Panc1 (cell line): ENCODE measurements at regions not wholly inside any gene's neighbourhood (a gene's known extent, or its start where the extent isn't known, plus 50 kb on each side); places are given as distances from the start of the nearest gene placed in this dataset.

ENCODE experiments used
- ATAC-seq: fragments of 200-7000 bp; cut with Tn5 transposase; 2 replicates; pipeline ENCODE4 v1.9.1; 2020; ENCODE audit warnings: mild to moderate bottlenecking, moderate library complexity
- BruUV-seq: library from RNA; stranded (reverse); fragments of 400-500 nt; replicated peaks from 2 replicates; lab custom pipeline; 2021; lab: Mats Ljungman, UMichigan
- CTCF ChIA-PET: fragments of 300-600 bp; sonication (Branson Sonifier 250); formaldehyde crosslinking; loops from one replicate; lab custom pipeline; 2022; ENCODE audit warnings: antibody characterized with exemption; lab: Charles Lee
- POLR2A ChIA-PET: fragments of 300-600 bp; sonication (Branson Sonifier 250); formaldehyde crosslinking; loops from one replicate; lab custom pipeline; 2022; ENCODE audit warnings: antibody characterized with exemption; lab: Charles Lee
- DNase-seq: peaks from one replicate; pipeline ENCODE4 v3.0.0-alpha.2; 2010; ENCODE audit warnings: low read depth, low spot score
- H3K27ac ChIP-seq: 2 replicates; pipeline ENCODE4 v1.5.1; 2011; ENCODE audit warnings: mild to moderate bottlenecking, low read length, inconsistent platforms
- H3K27me3 ChIP-seq: fragments of 200-500 bp; sonication (Bioruptor generic); 2 replicates; pipeline ENCODE4 v1.6.0; 2014; ENCODE audit warnings: low read length, inconsistent platforms; ENCODE audit not compliant: control insufficient read depth, insufficient read depth
- H3K36me3 ChIP-seq: fragments of 200-500 bp; sonication (Bioruptor generic); 2 replicates; pipeline ENCODE4 v1.5.1; 2014; ENCODE audit warnings: inconsistent platforms, mild to moderate bottlenecking, low read length, moderate library complexity; ENCODE audit not compliant: control insufficient read depth, insufficient read depth
- H3K4me1 ChIP-seq: 2 replicates; pipeline ENCODE4 v1.5.1; 2011; ENCODE audit warnings: inconsistent platforms, mild to moderate bottlenecking, low read length, moderate library complexity; ENCODE audit not compliant: control insufficient read depth, insufficient read depth
- H3K4me3 ChIP-seq, 2 experiments: 2 replicates each; pipeline ENCODE4 v1.5.1; 2011 to 2012; ENCODE audit warnings: low read depth in 2 of 2, low read length in 2 of 2, mild to moderate bottlenecking in 2 of 2, inconsistent platforms in 1 of 2, moderate library complexity in 1 of 2
- H3K9me3 ChIP-seq: fragments of 200-500 bp; sonication (Bioruptor generic); 2 replicates; pipeline ENCODE4 v1.5.1; 2014; ENCODE audit warnings: low read depth, mild to moderate bottlenecking, inconsistent platforms, low read length, moderate library complexity; ENCODE audit not compliant: control insufficient read depth, insufficient read depth
- POLR2AphosphoS5 ChIP-seq: IDR thresholded peaks from 2 replicates; pipeline ENCODE4 v1.6.1; 2012; ENCODE audit warnings: mild to moderate bottlenecking, low read depth, low read length, moderate library complexity
- SIN3A ChIP-seq: IDR thresholded peaks from 2 replicates; pipeline ENCODE4 v1.6.1; 2012; ENCODE audit warnings: low read depth, mild to moderate bottlenecking, low read length, moderate library complexity, borderline replicate concordance; ENCODE audit not compliant: insufficient read depth
- TCF7L2 ChIP-seq: IDR thresholded peaks from 2 replicates; pipeline ENCODE4 v1.6.1; 2011; ENCODE audit warnings: mild to moderate bottlenecking, low read depth, low read length, inconsistent platforms
- in situ Hi-C: cut with HindIII; loops from 2 replicates; pipeline ENCODE4 v1.10.0; 2016; ENCODE audit warnings: low sequenced_read_pairs, low pct_unique_long_range_greater_than_20kb
- intact Hi-C: fragments of 100-400 bp; cut with micrococcal nuclease; formaldehyde crosslinking; loops from one replicate; pipeline ENCODE4 v1.10.0; 2022; ENCODE audit not compliant: unreplicated experiment
- TF ChIP-seq, protein P1 (sequence below): fragments of 450-650 bp; IDR thresholded peaks from 2 replicates; pipeline ENCODE4 v1.5.1; 2017; ENCODE audit warnings: mild to moderate bottlenecking
- TF ChIP-seq, protein P2 (sequence below), 2 experiments: IDR thresholded peaks; 2 replicates each; pipeline ENCODE4 v1.6.1; 2011 to 2012; ENCODE audit warnings: low read depth in 2 of 2, control low read depth in 1 of 2, low read length in 1 of 2, mild to moderate bottlenecking in 1 of 2, moderate library complexity in 1 of 2; ENCODE audit not compliant: insufficient read depth in 1 of 2

DNA sequence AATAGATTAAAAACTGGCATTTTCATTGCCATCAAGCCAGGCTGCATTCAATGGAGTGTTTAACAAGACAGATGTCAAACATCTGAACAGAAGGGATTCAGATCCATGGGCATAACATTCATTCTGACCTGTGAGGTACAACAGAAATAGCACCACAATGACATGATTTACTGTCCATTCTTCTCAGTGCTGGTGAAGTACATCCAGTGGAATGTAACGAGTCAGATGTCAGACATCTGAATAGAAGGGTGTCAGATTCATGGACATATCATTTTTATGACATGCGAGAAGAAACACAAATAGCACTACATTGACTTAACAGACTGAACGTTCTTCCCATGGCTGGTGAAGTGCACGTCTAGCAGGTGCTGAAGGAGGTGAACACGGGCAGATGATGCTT, 186.4 kb downstream of the PPP4R3C start:
- Histone ChIP-seq H3K4me1 (no peaks in the 10 kb centered on the region), H3K27ac (no peak overlapping the region), H3K27me3 (no peaks in the 10 kb centered on the region), H3K9me3 (no peaks in the 10 kb centered on the region), H3K4me3 (no peak overlapping the region), H3K36me3 (no peaks in the 10 kb centered on the region)
- ChIA-PET POLR2A (no interaction called here), CTCF (no interaction called here)
- ATAC-seq, result no peak
- no peak for TF ChIP-seq POLR2AphosphoS5
- TF ChIP-seq SIN3A, result no peak
- no peak for TF ChIP-seq TCF7L2
- TF ChIP-seq, protein P1, sequence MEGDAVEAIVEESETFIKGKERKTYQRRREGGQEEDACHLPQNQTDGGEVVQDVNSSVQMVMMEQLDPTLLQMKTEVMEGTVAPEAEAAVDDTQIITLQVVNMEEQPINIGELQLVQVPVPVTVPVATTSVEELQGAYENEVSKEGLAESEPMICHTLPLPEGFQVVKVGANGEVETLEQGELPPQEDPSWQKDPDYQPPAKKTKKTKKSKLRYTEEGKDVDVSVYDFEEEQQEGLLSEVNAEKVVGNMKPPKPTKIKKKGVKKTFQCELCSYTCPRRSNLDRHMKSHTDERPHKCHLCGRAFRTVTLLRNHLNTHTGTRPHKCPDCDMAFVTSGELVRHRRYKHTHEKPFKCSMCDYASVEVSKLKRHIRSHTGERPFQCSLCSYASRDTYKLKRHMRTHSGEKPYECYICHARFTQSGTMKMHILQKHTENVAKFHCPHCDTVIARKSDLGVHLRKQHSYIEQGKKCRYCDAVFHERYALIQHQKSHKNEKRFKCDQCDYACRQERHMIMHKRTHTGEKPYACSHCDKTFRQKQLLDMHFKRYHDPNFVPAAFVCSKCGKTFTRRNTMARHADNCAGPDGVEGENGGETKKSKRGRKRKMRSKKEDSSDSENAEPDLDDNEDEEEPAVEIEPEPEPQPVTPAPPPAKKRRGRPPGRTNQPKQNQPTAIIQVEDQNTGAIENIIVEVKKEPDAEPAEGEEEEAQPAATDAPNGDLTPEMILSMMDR, result no peak
- TF ChIP-seq, protein P2, sequence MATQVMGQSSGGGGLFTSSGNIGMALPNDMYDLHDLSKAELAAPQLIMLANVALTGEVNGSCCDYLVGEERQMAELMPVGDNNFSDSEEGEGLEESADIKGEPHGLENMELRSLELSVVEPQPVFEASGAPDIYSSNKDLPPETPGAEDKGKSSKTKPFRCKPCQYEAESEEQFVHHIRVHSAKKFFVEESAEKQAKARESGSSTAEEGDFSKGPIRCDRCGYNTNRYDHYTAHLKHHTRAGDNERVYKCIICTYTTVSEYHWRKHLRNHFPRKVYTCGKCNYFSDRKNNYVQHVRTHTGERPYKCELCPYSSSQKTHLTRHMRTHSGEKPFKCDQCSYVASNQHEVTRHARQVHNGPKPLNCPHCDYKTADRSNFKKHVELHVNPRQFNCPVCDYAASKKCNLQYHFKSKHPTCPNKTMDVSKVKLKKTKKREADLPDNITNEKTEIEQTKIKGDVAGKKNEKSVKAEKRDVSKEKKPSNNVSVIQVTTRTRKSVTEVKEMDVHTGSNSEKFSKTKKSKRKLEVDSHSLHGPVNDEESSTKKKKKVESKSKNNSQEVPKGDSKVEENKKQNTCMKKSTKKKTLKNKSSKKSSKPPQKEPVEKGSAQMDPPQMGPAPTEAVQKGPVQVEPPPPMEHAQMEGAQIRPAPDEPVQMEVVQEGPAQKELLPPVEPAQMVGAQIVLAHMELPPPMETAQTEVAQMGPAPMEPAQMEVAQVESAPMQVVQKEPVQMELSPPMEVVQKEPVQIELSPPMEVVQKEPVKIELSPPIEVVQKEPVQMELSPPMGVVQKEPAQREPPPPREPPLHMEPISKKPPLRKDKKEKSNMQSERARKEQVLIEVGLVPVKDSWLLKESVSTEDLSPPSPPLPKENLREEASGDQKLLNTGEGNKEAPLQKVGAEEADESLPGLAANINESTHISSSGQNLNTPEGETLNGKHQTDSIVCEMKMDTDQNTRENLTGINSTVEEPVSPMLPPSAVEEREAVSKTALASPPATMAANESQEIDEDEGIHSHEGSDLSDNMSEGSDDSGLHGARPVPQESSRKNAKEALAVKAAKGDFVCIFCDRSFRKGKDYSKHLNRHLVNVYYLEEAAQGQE (IDR thresholded peaks at IDR 0.05; ENCODE audit: insufficient read depth in 1 of 2, low read depth in 2 of 2, low read length in 1 of 2), result no peak
- in situ Hi-C loops (no loop called here), intact Hi-C loops (no loop called here)
- DNase-seq, result no peak
- BruUV-seq, result no TSS peak

DNA sequence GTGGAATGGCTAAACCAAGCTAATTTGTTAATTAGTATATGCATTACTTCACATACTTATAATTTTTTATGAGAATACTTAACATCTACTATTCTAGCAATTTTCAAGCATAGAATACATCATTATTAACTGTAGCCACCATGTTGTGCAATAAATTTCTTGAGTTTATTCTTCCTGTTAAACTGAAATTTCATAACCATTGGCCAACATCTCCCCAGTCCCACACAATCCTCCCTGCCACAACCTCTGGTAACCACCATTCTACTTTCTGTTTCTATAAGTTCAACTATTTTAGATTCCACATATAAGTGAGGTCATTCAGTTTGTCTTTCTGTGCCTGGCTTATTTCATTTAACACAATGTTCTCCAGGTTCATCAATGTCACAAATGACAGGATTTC, 208.5 kb downstream of the PPP4R3C start:
- Histone ChIP-seq H3K36me3 (no peaks in the 10 kb centered on the region), H3K4me1 (no peaks in the 10 kb centered on the region), H3K27me3 (no peaks in the 10 kb centered on the region), H3K27ac (no peak overlapping the region), H3K4me3 (no peak overlapping the region), H3K9me3 (no peaks in the 10 kb centered on the region)
- CTCF ChIA-PET, result no interaction called here
- BruUV-seq, result no TSS peak
- in situ Hi-C loops, result no loop called here
- ATAC-seq (no peak), DNase-seq (no peak)
- TF ChIP-seq, protein P2 (IDR thresholded peaks at IDR 0.05; ENCODE audit: insufficient read depth in 1 of 2, low read depth in 2 of 2, low read length in 1 of 2), result no peak
- TF ChIP-seq TCF7L2 (no peak), SIN3A (no peak), POLR2AphosphoS5 (no peak)
- TF ChIP-seq, protein P1, result no peak
- POLR2A ChIA-PET, result no interaction called here
- intact Hi-C loops, result loop anchor here (1.0 kb wide), 1 partner anchor 18 kb away; no protein-coding TSS in a partner anchor
